H1 (cell line): ENCODE measurements at regions not wholly inside any gene's neighbourhood (a gene's known extent, or its start where the extent isn't known, plus 50 kb on each side); places are given as distances from the start of the nearest gene placed in this dataset.

Experiments
- BCL11A ChIP-seq, 2 experiments: IDR thresholded peaks; one replicate each; pipeline ENCODE4 v1.6.1; 2011; ENCODE audit warnings: low read depth in 2 of 2, low read length in 2 of 2, mild to moderate bottlenecking in 2 of 2
- CBX5 ChIP-seq: fragments of 300-800, 300-1000 bp; sonication (generic); IDR thresholded peaks from 2 replicates; pipeline ENCODE4 v1.7.1; 2016; ENCODE audit warnings: antibody characterized with exemption, low read length, low read depth
- CEBPB ChIP-seq: IDR thresholded peaks from 2 replicates; pipeline ENCODE4 v1.6.1; 2012; ENCODE audit warnings: low read depth, low read length
- KDM1A ChIP-seq: fragments of 200-600, 300-600 bp; sonication (generic); IDR thresholded peaks from 2 replicates; pipeline ENCODE4 v1.7.1; 2016; ENCODE audit warnings: mild to moderate bottlenecking, low read length, borderline replicate concordance
- SIRT6 ChIP-seq: IDR thresholded peaks from one replicate; pipeline ENCODE4 v1.7.1; 2012; ENCODE audit warnings: low read length, inconsistent platforms
- SP2 ChIP-seq: IDR thresholded peaks from 2 replicates; pipeline ENCODE4 v1.6.1; 2012; ENCODE audit warnings: mild to moderate bottlenecking, low read length, inconsistent platforms
- TF ChIP-seq, protein P1 (sequence below): IDR thresholded peaks from 2 replicates; pipeline ENCODE4 v1.6.1; 2011; ENCODE audit warnings: low read length, improper control_type of control experiment
- TF ChIP-seq, protein P2 (sequence below): IDR thresholded peaks from 2 replicates; pipeline ENCODE4 v1.6.1; 2012; ENCODE audit warnings: inconsistent platforms

DNA sequence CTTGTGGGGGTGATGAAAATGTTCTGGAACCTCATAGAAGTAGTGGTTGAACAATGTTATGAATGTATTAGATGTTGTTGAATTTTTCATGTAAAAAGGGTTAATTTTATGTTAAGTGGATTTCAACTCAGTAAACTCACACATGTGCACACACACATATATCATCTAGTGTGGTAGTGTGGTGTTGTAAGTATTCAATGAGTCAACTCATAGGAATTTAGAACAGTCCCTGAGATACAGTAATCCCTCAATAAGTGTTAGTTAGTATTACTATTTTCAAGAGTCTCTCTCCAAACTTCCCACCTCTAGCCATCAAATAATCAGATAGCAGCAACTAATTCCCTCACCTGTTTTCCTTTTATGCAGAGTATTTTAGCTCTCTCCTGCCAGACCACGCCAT lies 563.1 kb upstream of the JARID2 start (continued):
- no peak for TF ChIP-seq KDM1A
- no peak for TF ChIP-seq CEBPB
- no peak for TF ChIP-seq SIRT6
- TF ChIP-seq, protein P1, sequence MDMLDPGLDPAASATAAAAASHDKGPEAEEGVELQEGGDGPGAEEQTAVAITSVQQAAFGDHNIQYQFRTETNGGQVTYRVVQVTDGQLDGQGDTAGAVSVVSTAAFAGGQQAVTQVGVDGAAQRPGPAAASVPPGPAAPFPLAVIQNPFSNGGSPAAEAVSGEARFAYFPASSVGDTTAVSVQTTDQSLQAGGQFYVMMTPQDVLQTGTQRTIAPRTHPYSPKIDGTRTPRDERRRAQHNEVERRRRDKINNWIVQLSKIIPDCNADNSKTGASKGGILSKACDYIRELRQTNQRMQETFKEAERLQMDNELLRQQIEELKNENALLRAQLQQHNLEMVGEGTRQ, result no peak
- TF ChIP-seq SP2, result no peak
- TF ChIP-seq BCL11A (IDR thresholded peaks at IDR 0.05; ENCODE audit: low read depth in 2 of 2, low read length in 2 of 2), result no peak
- no peak for TF ChIP-seq CBX5
- TF ChIP-seq, protein P2, sequence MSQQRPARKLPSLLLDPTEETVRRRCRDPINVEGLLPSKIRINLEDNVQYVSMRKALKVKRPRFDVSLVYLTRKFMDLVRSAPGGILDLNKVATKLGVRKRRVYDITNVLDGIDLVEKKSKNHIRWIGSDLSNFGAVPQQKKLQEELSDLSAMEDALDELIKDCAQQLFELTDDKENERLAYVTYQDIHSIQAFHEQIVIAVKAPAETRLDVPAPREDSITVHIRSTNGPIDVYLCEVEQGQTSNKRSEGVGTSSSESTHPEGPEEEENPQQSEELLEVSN, result no peak
